HL-60 (cell line): ENCODE measurements at regions not wholly inside any gene's neighbourhood (a gene's known extent, or its start where the extent isn't known, plus 50 kb on each side); places are given as distances from the start of the nearest gene placed in this dataset.

ENCODE experiments used
- GABPA ChIP-seq: IDR thresholded peaks from 2 replicates; pipeline ENCODE4 v1.6.1; 2012; ENCODE audit warnings: low read depth
- TF ChIP-seq, protein P1 (sequence below): IDR thresholded peaks from 2 replicates; pipeline ENCODE4 v1.6.1; 2012; ENCODE audit warnings: low read depth; ENCODE audit not compliant: insufficient replicate concordance
- TF ChIP-seq, protein P2 (sequence below): IDR thresholded peaks from one replicate; pipeline ENCODE4 v1.5.1; 2011; ENCODE audit warnings: low read length, control low read depth, inconsistent platforms; ENCODE audit not compliant: insufficient read depth

DNA sequence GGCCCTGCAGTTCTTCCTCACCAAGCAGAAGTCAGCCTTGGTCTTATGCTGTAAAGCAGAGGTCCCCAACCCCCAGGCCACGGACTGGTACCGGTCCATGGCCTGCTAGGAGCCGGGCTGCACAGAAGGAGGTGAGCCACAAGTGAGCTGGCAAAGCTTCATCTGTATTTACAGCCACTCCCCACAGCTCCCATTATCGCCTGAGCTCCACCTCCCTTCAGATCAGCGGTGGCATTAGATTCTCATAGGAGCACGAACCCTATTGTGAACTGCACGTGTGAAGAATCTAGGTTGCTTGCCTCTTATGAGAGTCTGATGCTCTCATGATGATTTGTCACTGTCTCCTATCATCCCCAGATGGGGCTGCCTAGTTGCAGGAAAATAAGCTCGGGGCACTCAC is 87.6 kb upstream of the NEBL start:
- TF ChIP-seq, protein P1, sequence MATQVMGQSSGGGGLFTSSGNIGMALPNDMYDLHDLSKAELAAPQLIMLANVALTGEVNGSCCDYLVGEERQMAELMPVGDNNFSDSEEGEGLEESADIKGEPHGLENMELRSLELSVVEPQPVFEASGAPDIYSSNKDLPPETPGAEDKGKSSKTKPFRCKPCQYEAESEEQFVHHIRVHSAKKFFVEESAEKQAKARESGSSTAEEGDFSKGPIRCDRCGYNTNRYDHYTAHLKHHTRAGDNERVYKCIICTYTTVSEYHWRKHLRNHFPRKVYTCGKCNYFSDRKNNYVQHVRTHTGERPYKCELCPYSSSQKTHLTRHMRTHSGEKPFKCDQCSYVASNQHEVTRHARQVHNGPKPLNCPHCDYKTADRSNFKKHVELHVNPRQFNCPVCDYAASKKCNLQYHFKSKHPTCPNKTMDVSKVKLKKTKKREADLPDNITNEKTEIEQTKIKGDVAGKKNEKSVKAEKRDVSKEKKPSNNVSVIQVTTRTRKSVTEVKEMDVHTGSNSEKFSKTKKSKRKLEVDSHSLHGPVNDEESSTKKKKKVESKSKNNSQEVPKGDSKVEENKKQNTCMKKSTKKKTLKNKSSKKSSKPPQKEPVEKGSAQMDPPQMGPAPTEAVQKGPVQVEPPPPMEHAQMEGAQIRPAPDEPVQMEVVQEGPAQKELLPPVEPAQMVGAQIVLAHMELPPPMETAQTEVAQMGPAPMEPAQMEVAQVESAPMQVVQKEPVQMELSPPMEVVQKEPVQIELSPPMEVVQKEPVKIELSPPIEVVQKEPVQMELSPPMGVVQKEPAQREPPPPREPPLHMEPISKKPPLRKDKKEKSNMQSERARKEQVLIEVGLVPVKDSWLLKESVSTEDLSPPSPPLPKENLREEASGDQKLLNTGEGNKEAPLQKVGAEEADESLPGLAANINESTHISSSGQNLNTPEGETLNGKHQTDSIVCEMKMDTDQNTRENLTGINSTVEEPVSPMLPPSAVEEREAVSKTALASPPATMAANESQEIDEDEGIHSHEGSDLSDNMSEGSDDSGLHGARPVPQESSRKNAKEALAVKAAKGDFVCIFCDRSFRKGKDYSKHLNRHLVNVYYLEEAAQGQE: no peak
- TF ChIP-seq, protein P2, sequence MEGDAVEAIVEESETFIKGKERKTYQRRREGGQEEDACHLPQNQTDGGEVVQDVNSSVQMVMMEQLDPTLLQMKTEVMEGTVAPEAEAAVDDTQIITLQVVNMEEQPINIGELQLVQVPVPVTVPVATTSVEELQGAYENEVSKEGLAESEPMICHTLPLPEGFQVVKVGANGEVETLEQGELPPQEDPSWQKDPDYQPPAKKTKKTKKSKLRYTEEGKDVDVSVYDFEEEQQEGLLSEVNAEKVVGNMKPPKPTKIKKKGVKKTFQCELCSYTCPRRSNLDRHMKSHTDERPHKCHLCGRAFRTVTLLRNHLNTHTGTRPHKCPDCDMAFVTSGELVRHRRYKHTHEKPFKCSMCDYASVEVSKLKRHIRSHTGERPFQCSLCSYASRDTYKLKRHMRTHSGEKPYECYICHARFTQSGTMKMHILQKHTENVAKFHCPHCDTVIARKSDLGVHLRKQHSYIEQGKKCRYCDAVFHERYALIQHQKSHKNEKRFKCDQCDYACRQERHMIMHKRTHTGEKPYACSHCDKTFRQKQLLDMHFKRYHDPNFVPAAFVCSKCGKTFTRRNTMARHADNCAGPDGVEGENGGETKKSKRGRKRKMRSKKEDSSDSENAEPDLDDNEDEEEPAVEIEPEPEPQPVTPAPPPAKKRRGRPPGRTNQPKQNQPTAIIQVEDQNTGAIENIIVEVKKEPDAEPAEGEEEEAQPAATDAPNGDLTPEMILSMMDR: no peak
- no peak for TF ChIP-seq GABPA
